GM23338 (cell line): ENCODE measurements at regions not wholly inside any gene's neighbourhood (a gene's known extent, or its start where the extent isn't known, plus 50 kb on each side); places are given as distances from the start of the nearest gene placed in this dataset.

Experiments used
- ATAC-seq: fragments of 200-7000 bp; cut with Tn5 transposase; 3 replicates; pipeline ENCODE4 v1.9.1; 2020
- DNase-seq: peaks from one replicate; pipeline ENCODE4 v3.0.0-alpha.2; 2015; ENCODE audit warnings: low spot score
- H2AFZ ChIP-seq: fragments of 200-600 bp; sonication (generic); 2 replicates; pipeline ENCODE4 v1.8.0; 2016; ENCODE audit warnings: antibody characterized with exemption, mild to moderate bottlenecking, moderate library complexity
- H3F3A ChIP-seq: fragments of 200-600 bp; sonication (generic); replicated peaks from 2 replicates; pipeline ENCODE4 v1.8.0; 2017; ENCODE audit warnings: antibody characterized with exemption, mixed run types, low read depth
- H3K27ac ChIP-seq: fragments of 200-600 bp; sonication (generic); 2 replicates; pipeline ENCODE4 v1.6.1; 2016; ENCODE audit warnings: low read depth
- H3K27me3 ChIP-seq: fragments of 200-600 bp; sonication (generic); 2 replicates; pipeline ENCODE4 v1.8.0; 2016; ENCODE audit warnings: mild to moderate bottlenecking, mixed run types, moderate library complexity; ENCODE audit not compliant: insufficient read depth
- H3K36me3 ChIP-seq: fragments of 200-600 bp; sonication (generic); 2 replicates; pipeline ENCODE4 v1.8.0; 2016; ENCODE audit warnings: mild to moderate bottlenecking; ENCODE audit not compliant: insufficient read depth
- H3K4me1 ChIP-seq: fragments of 200-600 bp; sonication (generic); 2 replicates; pipeline ENCODE4 v1.8.0; 2016; ENCODE audit warnings: mild to moderate bottlenecking, moderate library complexity; ENCODE audit not compliant: insufficient read depth
- H3K4me2 ChIP-seq: fragments of 200-600 bp; sonication (generic); 2 replicates; pipeline ENCODE4 v1.7.1; 2017; ENCODE audit warnings: mixed run types
- H3K4me3 ChIP-seq: fragments of 200-600 bp; sonication (generic); 2 replicates; pipeline ENCODE4 v1.6.1; 2016; ENCODE audit warnings: mixed run types
- H3K79me2 ChIP-seq: fragments of 200-600 bp; sonication (generic); replicated peaks from 2 replicates; pipeline ENCODE4 v1.8.0; 2017; ENCODE audit warnings: mild to moderate bottlenecking; ENCODE audit not compliant: insufficient read depth
- H3K9me2 ChIP-seq: fragments of 200-600 bp; sonication (generic); 2 replicates; pipeline ENCODE4 v1.8.0; 2017; ENCODE audit not compliant: insufficient read depth
- H4K20me1 ChIP-seq: fragments of 200-600 bp; sonication (generic); replicated peaks from 2 replicates; pipeline ENCODE4 v1.8.0; 2017; ENCODE audit warnings: mild to moderate bottlenecking; ENCODE audit not compliant: insufficient read depth
- H3K27ac Mint-ChIP-seq: 2 replicates; pipeline ENCODE4 v1.8.0; 2020; ENCODE audit warnings: inconsistent platforms, mild to moderate bottlenecking, moderate library complexity, mixed read lengths
- H3K27me3 Mint-ChIP-seq: 3 replicates; pipeline ENCODE4 v1.8.0; 2022; ENCODE audit warnings: low read depth, mild to moderate bottlenecking, moderate library complexity, mixed read lengths, inconsistent platforms; ENCODE audit not compliant: insufficient read depth, poor library complexity
- H3K36me3 Mint-ChIP-seq: 3 replicates; pipeline ENCODE4 v1.8.0; 2021; ENCODE audit warnings: low read depth, mild to moderate bottlenecking, inconsistent platforms, moderate library complexity, mixed read lengths
- H3K4me1 Mint-ChIP-seq: 3 replicates; pipeline ENCODE4 v1.8.0; 2020; ENCODE audit warnings: mild to moderate bottlenecking, inconsistent platforms, mixed read lengths
- H3K4me3 Mint-ChIP-seq: 3 replicates; pipeline ENCODE4 v1.8.0; 2021; ENCODE audit warnings: moderate library complexity, mild to moderate bottlenecking, inconsistent platforms, mixed read lengths
- H3K9me3 Mint-ChIP-seq: 3 replicates; pipeline ENCODE4 v1.8.0; 2020; ENCODE audit warnings: moderate library complexity, mild to moderate bottlenecking, inconsistent platforms, mixed read lengths
- CTCF ChIP-seq, 2 experiments: fragments of 200-600 bp in 1 of 2; sonication (generic) in 1 of 2; conservative IDR thresholded peaks; 2 replicates each; pipeline versions ENCODE4 v1.5.1 to v1.6.1; 2016 to 2017; ENCODE audit warnings: antibody characterized with exemption in 2 of 2, low read depth in 2 of 2, mild to moderate bottlenecking in 2 of 2, moderate library complexity in 1 of 2
- ETS1 ChIP-seq: IDR thresholded peaks from 2 replicates; pipeline ENCODE4 v1.6.1; 2016; ENCODE audit warnings: antibody characterized with exemption
- EZH2 ChIP-seq: fragments of 200-600 bp; sonication (generic); IDR thresholded peaks from one replicate; pipeline ENCODE4 v1.8.0; 2017; ENCODE audit warnings: antibody characterized with exemption, mild to moderate bottlenecking, low read depth; ENCODE audit not compliant: unreplicated experiment
- EZH2phosphoT487 ChIP-seq: fragments of 200-600 bp; sonication (generic); IDR thresholded peaks from one replicate; pipeline ENCODE4 v1.8.1; 2018; ENCODE audit warnings: antibody characterized with exemption; ENCODE audit not compliant: unreplicated experiment
- JUNB ChIP-seq: IDR thresholded peaks from one replicate; pipeline ENCODE4 v1.6.1; 2016; ENCODE audit warnings: antibody characterized with exemption; ENCODE audit not compliant: unreplicated experiment
- POLR2AphosphoS5 ChIP-seq: IDR thresholded peaks from 2 replicates; pipeline ENCODE4 v1.6.1; 2016; ENCODE audit warnings: antibody characterized with exemption, low read depth
- REST ChIP-seq: IDR thresholded peaks from one replicate; pipeline ENCODE4 v1.6.1; 2018; ENCODE audit warnings: antibody characterized with exemption; ENCODE audit not compliant: unreplicated experiment
- STAT1 ChIP-seq: IDR thresholded peaks from one replicate; pipeline ENCODE4 v1.6.1; 2016; ENCODE audit warnings: antibody characterized with exemption; ENCODE audit not compliant: unreplicated experiment
- ZNF114 ChIP-seq: fragments of 250-450 bp; sonication (Bioruptor Pico); IDR thresholded peaks from 2 replicates; pipeline ENCODE4 v1.5.0; 2020; ENCODE audit warnings: mild to moderate bottlenecking, moderate library complexity
- ZNF331 ChIP-seq: fragments of 250-450 bp; sonication (Bioruptor Pico); IDR thresholded peaks from 2 replicates; pipeline ENCODE4 v1.5.0; 2020; ENCODE audit warnings: low read depth, mild to moderate bottlenecking, moderate library complexity

- H3K27me3 ChIP-seq, result no peaks in the 10 kb centered on the region
- H3K4me3 Mint-ChIP-seq, result no peak overlapping the region
- H3K4me1 ChIP-seq, result peaks cover 6% of the 10 kb centered on the region
- no peak overlapping the region for H3K4me2 ChIP-seq
- peaks cover 13% of the 10 kb centered on the region for H3K27me3 Mint-ChIP-seq
- DNase-seq (no peak), ATAC-seq (no peak)
- peaks cover 22% of the 10 kb centered on the region for H3K36me3 Mint-ChIP-seq
- no peaks in the 10 kb centered on the region for H4K20me1 ChIP-seq
- no peak overlapping the region for H3K4me3 ChIP-seq
- H3F3A ChIP-seq, result no peaks in the 10 kb centered on the region
- peaks cover 23% of the 10 kb centered on the region for H3K4me1 Mint-ChIP-seq
- no peaks in the 10 kb centered on the region for H3K36me3 ChIP-seq
- no peaks in the 10 kb centered on the region; the same call in 1 of the 3 replicates for H3K9me3 Mint-ChIP-seq
- no peaks in the 10 kb centered on the region; the same call in 1 of the 2 replicates for H3K9me2 ChIP-seq
- peak overlapping the region; percentile 84; the same call in 1 of the 2 replicates for H3K27ac Mint-ChIP-seq
- no peak for TF ChIP-seq STAT1
- no peak for TF ChIP-seq POLR2AphosphoS5
- no peak for TF ChIP-seq REST
- no peak for TF ChIP-seq JUNB
- TF ChIP-seq EZH2phosphoT487, result no peak
- no peak for TF ChIP-seq EZH2
- no peak for TF ChIP-seq ETS1
- TF ChIP-seq ZNF114 (CRISPR knock-in tag), result no peak
- no peak for TF ChIP-seq CTCF (conservative IDR thresholded peaks at IDR 0.05; ENCODE audit: low read depth in 2 of 2)
- H3K27ac ChIP-seq, result no peak overlapping the region
- H2AFZ ChIP-seq, result no peak overlapping the region
- H3K79me2 ChIP-seq, result peaks cover 32% of the 10 kb centered on the region
Observed at GRCh38 chr6:21918041-21918440, 324.5 kb downstream of the SOX4 start.

GRCh38 chr6:21918666-21919065 is 325.1 kb downstream of the SOX4 start:
- Mint-ChIP-seq H3K4me1 (peaks cover 19% of the 10 kb centered on the region), H3K36me3 (peaks cover 16% of the 10 kb centered on the region; the same call in 1 of the 3 replicates), H3K4me3 (no peak overlapping the region), H3K9me3 (no peaks in the 10 kb centered on the region; the same call in 2 of the 3 replicates), H3K27ac (0 out of 2 replicates have a peak overlapping the region, but pooled peaks have one; percentile 87), H3K27me3 (peaks cover 13% of the 10 kb centered on the region)
- no peak for TF ChIP-seq ZNF114 (CRISPR knock-in tag)
- TF ChIP-seq JUNB, result no peak
- no peak for TF ChIP-seq CTCF (conservative IDR thresholded peaks at IDR 0.05; ENCODE audit: low read depth in 2 of 2)
- no peak for TF ChIP-seq REST
- TF ChIP-seq ZNF331 (CRISPR knock-in tag), result no peak
- no peak for TF ChIP-seq EZH2
- Histone ChIP-seq H3K27ac (no peak overlapping the region), H3K4me1 (peaks cover 4% of the 10 kb centered on the region; the same call in 1 of the 2 replicates), H3K36me3 (no peaks in the 10 kb centered on the region), H3K4me3 (no peak overlapping the region), H3K27me3 (no peaks in the 10 kb centered on the region), H3K9me2 (no peaks in the 10 kb centered on the region; the same call in 1 of the 2 replicates), H3F3A (no peaks in the 10 kb centered on the region), H3K79me2 (peaks cover 38% of the 10 kb centered on the region), H2AFZ (no peak overlapping the region), H3K4me2 (no peak overlapping the region), H4K20me1 (no peaks in the 10 kb centered on the region)
- DNase-seq (no peak), ATAC-seq (no peak)
